Kidney epithelial cell (primary cell): ENCODE measurements at regions not wholly inside any gene's neighbourhood (a gene's known extent, or its start where the extent isn't known, plus 50 kb on each side); places are given as distances from the start of the nearest gene placed in this dataset.

Experiments
- DNase-seq: peaks from one replicate; pipeline ENCODE4 v3.0.0-alpha.2; 2010; ENCODE audit warnings: low read depth
- H3K27me3 ChIP-seq: 2 replicates; pipeline ENCODE4 v1.6.0; 2011; ENCODE audit warnings: low read length; ENCODE audit not compliant: control insufficient read depth, insufficient read depth
- H3K36me3 ChIP-seq: 2 replicates; pipeline ENCODE4 v1.5.1; 2011; ENCODE audit warnings: low read length; ENCODE audit not compliant: control insufficient read depth, insufficient read depth
- H3K4me3 ChIP-seq: 2 replicates; pipeline ENCODE4 v1.5.1; 2011; ENCODE audit warnings: low read depth, mild to moderate bottlenecking, control low read depth, low read length
- TF ChIP-seq, protein P1 (sequence below): IDR thresholded peaks from 2 replicates; pipeline ENCODE4 v1.5.1; 2011; ENCODE audit warnings: mild to moderate bottlenecking, moderate library complexity, low read length, control low read depth, inconsistent platforms; ENCODE audit not compliant: insufficient read depth, poor library complexity, severe bottlenecking

DNA sequence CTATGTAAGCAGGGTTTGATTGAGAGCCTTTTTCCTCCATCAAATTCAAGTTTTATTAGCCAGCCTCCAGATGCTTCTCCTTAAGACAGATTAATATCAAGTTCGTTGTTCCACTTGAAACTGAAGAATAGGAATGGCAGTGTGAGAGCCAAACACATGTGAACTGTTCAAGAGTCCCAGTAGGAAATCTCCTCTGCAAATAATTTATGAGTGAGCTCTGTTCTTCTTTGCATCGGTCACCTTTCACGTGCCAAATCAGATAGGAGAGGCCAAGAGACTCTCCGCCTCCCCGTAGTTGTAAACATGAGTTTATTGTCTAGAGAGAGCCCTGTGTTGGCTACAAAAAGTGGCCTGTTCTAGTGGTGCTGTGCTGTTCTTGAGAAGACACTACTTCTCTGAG is 372.1 kb upstream of the NR2F2 start:
- DNase-seq = no peak
- H3K4me3 ChIP-seq = no peak overlapping the region
- H3K27me3 ChIP-seq = no peaks in the 10 kb centered on the region
- no peaks in the 10 kb centered on the region for H3K36me3 ChIP-seq
- TF ChIP-seq, protein P1, sequence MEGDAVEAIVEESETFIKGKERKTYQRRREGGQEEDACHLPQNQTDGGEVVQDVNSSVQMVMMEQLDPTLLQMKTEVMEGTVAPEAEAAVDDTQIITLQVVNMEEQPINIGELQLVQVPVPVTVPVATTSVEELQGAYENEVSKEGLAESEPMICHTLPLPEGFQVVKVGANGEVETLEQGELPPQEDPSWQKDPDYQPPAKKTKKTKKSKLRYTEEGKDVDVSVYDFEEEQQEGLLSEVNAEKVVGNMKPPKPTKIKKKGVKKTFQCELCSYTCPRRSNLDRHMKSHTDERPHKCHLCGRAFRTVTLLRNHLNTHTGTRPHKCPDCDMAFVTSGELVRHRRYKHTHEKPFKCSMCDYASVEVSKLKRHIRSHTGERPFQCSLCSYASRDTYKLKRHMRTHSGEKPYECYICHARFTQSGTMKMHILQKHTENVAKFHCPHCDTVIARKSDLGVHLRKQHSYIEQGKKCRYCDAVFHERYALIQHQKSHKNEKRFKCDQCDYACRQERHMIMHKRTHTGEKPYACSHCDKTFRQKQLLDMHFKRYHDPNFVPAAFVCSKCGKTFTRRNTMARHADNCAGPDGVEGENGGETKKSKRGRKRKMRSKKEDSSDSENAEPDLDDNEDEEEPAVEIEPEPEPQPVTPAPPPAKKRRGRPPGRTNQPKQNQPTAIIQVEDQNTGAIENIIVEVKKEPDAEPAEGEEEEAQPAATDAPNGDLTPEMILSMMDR = no peak

DNA sequence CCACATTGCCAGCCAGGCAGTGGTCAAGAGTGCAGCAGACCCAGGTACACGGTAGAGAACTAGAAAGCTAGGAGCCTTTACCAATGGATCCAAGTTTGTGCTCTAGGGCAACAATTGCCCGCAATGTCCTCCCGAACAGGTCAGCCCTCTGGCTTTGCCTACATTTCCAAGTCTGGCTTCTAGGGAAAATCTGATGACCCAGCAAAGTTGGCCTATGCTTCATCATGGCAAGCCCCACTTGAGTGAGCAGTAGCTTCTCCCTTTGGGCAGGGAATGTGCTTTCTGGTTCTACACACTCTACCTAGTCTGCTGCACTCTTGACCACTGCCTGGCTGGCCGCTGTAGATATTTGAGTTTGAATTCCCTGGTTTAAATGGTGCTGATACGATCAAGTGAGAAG is 361.6 kb upstream of the NR2F2 start:
- Histone ChIP-seq H3K36me3 (no peaks in the 10 kb centered on the region), H3K4me3 (no peak overlapping the region), H3K27me3 (no peaks in the 10 kb centered on the region)
- DNase-seq = no peak
- TF ChIP-seq, protein P1 = no peak

DNA sequence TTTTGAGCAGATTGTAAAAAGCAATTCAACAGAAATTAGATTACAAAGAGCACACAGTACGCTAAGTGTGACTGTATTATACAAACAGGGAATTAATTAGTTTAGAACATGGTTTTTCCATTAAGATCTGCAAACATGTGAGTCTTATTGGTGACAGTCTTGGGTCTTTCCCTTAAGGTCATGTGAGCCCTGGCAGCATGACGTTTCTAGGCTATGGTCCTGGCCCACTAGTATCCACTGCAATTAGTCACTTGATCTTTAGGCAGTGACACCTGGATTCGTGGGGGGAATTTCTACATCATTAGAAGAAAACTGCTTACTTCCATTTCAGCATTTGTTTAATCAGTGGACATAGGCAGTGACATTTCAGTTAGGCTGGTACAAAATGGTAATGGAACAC is 360.2 kb upstream of the NR2F2 start:
- H3K27me3 ChIP-seq = no peaks in the 10 kb centered on the region
- H3K36me3 ChIP-seq = no peaks in the 10 kb centered on the region
- TF ChIP-seq, protein P1 = no peak
- no peak for DNase-seq
- H3K4me3 ChIP-seq = no peak overlapping the region

DNA sequence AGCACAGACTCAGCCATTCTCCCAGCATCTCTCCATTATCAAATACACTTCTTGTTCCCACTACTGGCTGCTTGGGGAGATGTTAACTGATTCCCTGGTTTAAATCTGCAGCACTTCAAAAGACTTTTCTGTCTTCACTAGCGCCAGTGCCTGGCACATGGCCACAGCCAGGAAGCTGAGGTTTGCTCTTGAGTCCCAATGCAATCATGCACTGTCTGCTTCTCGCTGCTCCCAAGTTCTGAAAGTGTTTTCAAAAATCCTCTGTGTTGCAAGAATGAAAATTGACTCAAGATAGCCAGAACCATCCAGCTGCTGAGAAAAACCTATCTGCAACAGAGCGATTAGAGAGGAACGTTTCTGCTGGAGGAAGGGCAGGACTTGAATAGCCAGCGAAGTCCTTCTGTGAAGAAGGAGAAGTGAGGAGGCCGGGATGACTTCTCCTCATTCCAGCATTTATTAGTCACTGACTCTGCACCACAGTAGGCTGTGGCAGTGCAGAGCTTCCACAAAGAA is 358.4 kb upstream of the NR2F2 start:
- Histone ChIP-seq H3K4me3 (no peak overlapping the region), H3K27me3 (no peaks in the 10 kb centered on the region), H3K36me3 (no peaks in the 10 kb centered on the region)
- no peak for DNase-seq
- TF ChIP-seq, protein P1 = no peak

DNA sequence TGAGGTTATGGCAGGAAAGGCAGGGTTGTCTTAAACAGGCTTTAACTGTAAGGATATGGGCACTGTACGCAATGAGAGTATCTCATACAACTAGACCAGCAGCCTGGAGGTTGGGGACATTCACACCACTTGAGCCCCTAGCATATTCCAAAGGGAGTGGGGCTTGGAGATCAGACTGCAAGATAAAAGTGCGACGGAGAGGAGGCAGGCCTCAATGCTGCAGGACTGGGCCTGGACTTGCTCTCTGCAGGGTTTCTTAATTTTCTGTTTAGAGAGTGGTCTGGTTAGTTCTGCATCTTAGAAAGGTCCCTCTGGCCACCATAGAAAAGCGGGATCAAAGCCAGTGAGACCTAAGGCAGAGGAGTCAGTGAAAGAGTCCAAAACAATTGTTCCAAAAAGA is 357.7 kb upstream of the NR2F2 start:
- no peaks in the 10 kb centered on the region for H3K27me3 ChIP-seq
- no peak for DNase-seq
- no peaks in the 10 kb centered on the region for H3K36me3 ChIP-seq
- TF ChIP-seq, protein P1 = no peak
- no peak overlapping the region for H3K4me3 ChIP-seq

DNA sequence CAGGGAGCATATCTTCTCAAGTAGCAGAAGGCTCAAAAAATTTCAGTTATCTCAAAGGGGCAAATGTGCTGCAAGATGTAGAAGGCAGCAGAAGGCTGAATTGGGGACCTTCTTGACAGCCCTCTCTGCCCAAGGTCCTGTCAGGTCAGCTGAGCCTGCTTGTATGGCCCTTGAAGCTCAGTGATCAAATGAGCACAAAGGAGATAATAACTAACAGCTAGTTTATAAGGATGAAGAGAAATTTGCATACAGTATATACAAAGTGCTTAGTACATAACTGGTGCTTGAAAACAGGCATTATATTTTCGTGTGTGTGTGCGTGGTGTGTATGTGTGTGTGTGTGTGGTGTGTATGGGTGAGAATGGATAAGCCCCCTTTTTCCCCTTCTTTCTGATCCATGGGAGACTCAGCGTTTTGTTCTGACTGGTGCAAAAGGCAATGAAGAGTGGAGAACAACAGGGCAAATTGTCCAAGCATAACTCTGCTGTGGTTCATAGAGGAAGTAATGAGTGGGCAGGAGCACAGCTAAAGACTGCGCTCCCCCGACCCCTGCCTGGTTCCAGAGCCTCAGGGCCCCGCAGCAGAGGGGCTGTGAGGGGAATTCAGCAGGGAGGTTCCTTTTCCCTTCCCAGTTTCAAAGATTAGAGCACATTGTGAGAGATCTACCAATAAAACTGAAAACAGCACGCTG is 356.8 kb upstream of the NR2F2 start:
- Histone ChIP-seq H3K4me3 (no peak overlapping the region), H3K27me3 (no peaks in the 10 kb centered on the region), H3K36me3 (no peaks in the 10 kb centered on the region)
- DNase-seq = no peak
- TF ChIP-seq, protein P1 = no peak
